T-helper 2 cell treated with Interferon-gamma antibody and Interleukin-4, amounts not matched to agents 5 μg/mL and 100 μg/mL, for 36 hours (primary cell): ENCODE measurements at regions not wholly inside any gene's neighbourhood (a gene's known extent, or its start where the extent isn't known, plus 50 kb on each side); places are given as distances from the start of the nearest gene placed in this dataset.

ENCODE experiments used
- DNase-seq: peaks from one replicate; pipeline ENCODE4 v3.0.0; 2021; ENCODE audit warnings: low spot score
- H3K27ac Mint-ChIP-seq: one replicate; pipeline ENCODE4 v1.8.0; 2021; ENCODE audit warnings: mild to moderate bottlenecking, mixed read lengths
- H3K27me3 Mint-ChIP-seq: one replicate; pipeline ENCODE4 v1.8.0; 2021; ENCODE audit warnings: low read depth, mixed read lengths
- H3K36me3 Mint-ChIP-seq: one replicate; pipeline ENCODE4 v1.8.0; 2021; ENCODE audit warnings: low read depth, mixed read lengths
- H3K4me1 Mint-ChIP-seq: one replicate; pipeline ENCODE4 v1.8.0; 2021; ENCODE audit warnings: low read depth, mixed read lengths
- H3K4me3 Mint-ChIP-seq: one replicate; pipeline ENCODE4 v1.8.0; 2022; ENCODE audit warnings: mild to moderate bottlenecking, moderate library complexity, mixed read lengths
- H3K9me3 Mint-ChIP-seq: one replicate; pipeline ENCODE4 v1.8.0; 2021; ENCODE audit warnings: mixed read lengths

- Mint-ChIP-seq H3K36me3 (no peaks in the 10 kb centered on the region), H3K27ac (no peak overlapping the region), H3K4me3 (no peak overlapping the region), H3K4me1 (no peaks in the 10 kb centered on the region), H3K27me3 (no peaks in the 10 kb centered on the region), H3K9me3 (peaks cover 10% of the 10 kb centered on the region)
- DNase-seq: no peak
Measured at GRCh38 chr19:30273184-30273583, 99.0 kb upstream of the ZNF536 start.

DNA sequence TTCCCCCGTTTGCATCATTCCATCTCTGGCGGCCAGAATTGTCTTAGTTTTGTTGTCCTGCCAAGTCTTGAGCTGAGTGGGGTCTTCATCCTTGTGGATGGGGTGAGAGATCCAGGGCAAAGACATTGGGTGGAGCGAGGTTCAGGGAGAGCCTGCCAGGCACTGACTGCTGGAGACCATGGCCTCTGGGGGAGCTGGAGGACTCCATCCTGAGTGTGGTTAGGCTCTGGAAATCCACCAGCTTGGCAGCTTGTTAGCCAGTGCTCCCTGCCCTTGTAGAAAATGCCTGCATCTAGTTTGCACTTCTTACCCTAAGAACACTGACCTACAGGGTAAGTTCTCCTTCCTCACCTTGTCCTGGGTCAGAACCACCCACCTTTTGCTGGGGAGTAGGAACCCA lies 97.2 kb upstream of the ZNF536 start:
- no peaks in the 10 kb centered on the region for H3K4me1 Mint-ChIP-seq
- DNase-seq: no peak
- H3K27ac Mint-ChIP-seq: no peak overlapping the region
- no peaks in the 10 kb centered on the region for H3K36me3 Mint-ChIP-seq
- H3K4me3 Mint-ChIP-seq: no peak overlapping the region
- no peaks in the 10 kb centered on the region for H3K27me3 Mint-ChIP-seq
- H3K9me3 Mint-ChIP-seq: peaks cover 10% of the 10 kb centered on the region

DNA sequence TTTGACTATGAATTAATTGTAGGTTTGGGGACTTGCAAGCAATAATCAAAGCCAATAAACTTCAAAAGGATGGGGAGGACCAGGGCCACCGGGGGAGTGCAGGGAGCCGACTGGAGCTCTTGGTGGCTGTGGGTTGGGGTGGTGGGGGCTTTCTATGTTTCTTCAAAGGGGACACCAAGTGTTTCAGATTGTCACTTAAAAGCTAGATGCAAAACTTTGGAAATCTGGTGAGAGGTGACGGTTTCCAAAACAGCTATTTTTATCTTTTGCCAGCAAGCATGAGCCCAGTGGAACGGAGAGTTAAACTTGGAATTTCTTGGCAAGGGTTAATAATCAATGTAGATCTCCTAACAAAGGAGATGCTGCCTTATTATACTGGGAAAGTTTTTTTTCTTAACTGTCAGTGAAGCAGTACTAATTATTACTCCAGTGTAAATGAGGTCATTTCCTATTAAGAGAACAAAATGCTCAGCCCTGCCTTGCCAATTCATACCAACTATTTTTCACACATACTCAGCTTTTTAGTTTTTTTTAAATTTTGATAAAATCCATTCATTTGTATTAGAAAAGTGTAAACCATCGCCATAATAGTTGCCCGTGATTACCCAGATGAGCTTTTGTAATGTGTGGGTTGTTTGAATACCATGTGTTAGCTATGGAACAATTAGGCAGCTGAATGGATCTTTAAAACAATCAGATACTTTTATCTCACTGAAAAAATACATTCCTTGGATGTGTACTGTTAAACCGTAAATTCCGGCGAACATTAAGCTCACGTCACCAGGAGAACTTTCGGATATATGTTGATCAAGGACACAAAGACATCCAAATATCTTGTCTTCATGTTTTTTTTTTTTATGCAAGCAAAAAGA lies 95.9 kb upstream of the ZNF536 start:
- no peak overlapping the region for H3K4me3 Mint-ChIP-seq
- no peaks in the 10 kb centered on the region for H3K4me1 Mint-ChIP-seq
- no peak for DNase-seq
- no peaks in the 10 kb centered on the region for H3K36me3 Mint-ChIP-seq
- peaks cover 10% of the 10 kb centered on the region for H3K9me3 Mint-ChIP-seq
- H3K27me3 Mint-ChIP-seq: no peaks in the 10 kb centered on the region
- no peak overlapping the region for H3K27ac Mint-ChIP-seq

DNA sequence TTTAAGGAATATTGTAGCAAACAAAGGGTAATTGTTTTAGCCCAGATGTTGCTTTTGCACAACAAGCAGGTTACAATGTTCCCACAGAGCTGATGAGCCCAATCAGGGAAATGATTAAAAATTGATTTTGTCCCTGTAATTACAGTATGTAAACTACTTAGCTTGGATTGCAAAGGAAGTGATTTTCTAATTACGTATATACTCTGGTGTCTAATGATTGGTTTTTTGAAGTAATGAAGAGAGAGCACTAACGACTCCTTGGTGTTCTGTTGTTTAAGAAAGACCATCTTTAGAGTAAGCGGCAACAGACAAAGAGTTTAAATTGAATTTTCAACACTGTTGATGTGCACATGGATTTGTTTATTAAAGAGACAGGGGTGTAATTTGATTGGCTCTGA lies 95.3 kb upstream of the ZNF536 start:
- Mint-ChIP-seq H3K27ac (no peak overlapping the region), H3K9me3 (peaks cover 10% of the 10 kb centered on the region), H3K4me3 (no peak overlapping the region), H3K27me3 (no peaks in the 10 kb centered on the region), H3K4me1 (no peaks in the 10 kb centered on the region), H3K36me3 (no peaks in the 10 kb centered on the region)
- no peak for DNase-seq

DNA sequence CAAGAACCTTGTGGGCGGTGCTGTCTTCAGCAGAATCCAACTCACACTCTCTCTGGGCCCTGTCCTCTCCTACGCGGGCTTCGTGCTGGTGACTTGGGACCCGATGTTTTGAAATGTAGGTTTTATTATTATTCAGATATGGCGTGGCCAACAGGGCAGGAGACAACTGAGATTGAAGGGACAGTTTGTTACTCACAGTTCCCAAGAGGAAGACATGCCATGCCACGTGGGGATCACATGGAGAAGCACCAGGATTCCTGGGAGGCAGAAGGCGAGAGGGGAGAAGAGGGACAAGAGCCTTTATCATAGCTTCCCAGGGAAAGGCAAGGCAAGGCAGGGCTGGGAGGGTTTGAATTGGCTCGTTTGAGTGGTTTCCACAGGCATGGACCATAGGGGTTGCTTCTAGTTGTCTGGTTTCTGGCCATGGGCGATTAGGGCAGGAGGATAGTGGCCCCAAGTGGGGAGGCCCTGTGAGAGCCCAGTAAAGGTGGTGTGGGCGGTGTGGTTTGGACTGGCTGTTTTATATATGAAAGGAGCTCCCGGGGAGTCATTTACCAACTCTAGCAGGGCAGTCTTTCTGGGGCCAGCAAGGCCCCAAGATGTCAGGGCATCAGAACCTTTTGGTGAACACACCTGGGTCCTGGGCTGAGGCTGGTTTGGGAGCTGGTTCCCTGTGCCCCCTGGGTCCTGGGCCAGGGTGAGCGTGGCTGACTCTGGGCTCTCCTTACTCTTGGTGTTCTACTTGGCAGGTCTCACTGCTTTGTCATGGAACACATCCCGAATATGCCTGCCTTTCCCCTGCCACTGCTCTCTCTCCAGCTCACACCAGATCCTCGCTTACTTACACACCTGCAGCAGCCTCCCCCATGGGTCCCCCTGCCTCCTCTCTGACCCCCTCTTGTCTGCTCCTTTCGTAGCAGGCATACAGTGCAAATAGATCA lies 94.0 kb upstream of the ZNF536 start:
- no peaks in the 10 kb centered on the region for H3K4me1 Mint-ChIP-seq
- no peak overlapping the region for H3K4me3 Mint-ChIP-seq
- DNase-seq: no peak
- H3K27ac Mint-ChIP-seq: no peak overlapping the region
- peaks cover 5% of the 10 kb centered on the region for H3K9me3 Mint-ChIP-seq
- no peaks in the 10 kb centered on the region for H3K36me3 Mint-ChIP-seq
- H3K27me3 Mint-ChIP-seq: no peaks in the 10 kb centered on the region

DNA sequence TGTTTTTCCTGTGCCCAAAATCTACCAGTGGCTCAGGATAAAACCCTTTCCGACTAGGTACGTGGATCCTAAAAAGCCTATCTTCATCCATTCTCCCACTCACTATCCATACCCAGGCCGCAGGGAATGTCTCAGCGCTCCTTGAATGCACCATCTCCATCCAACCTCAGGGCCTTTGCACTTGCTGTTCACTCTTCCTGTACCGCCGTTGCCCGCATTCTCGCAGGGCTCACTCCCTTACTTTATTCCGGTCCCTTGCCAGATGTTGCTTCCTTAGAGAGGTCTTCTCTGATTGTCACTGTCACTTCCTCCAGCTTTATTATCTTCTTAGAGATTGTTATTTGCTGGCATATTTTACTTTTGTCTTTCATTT lies 93.3 kb upstream of the ZNF536 start:
- no peak overlapping the region for H3K4me3 Mint-ChIP-seq
- H3K27me3 Mint-ChIP-seq: no peaks in the 10 kb centered on the region
- H3K36me3 Mint-ChIP-seq: no peaks in the 10 kb centered on the region
- H3K27ac Mint-ChIP-seq: no peak overlapping the region
- H3K4me1 Mint-ChIP-seq: no peaks in the 10 kb centered on the region
- H3K9me3 Mint-ChIP-seq: no peaks in the 10 kb centered on the region
- no peak for DNase-seq

DNA sequence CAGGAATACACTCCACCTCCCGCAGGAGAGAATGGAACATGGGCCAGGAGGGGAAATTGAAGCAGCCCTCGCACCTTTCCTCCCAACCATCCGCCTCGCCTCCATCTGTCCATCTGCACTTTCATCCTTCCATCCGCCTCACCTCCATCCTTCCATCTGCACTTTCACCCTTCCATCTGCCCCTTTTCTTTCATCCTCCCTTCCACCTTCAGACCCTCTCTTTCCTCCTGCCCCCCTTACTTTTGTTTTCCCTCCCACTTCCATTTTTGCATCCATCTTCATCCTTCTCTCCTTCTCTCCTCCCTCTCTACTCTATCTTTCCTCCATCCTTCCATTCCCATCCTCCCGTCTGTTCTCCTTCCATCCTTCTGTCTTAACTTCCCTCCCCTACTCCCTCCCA lies 92.2 kb upstream of the ZNF536 start:
- Mint-ChIP-seq H3K36me3 (no peaks in the 10 kb centered on the region), H3K27ac (no peak overlapping the region), H3K4me3 (no peak overlapping the region), H3K4me1 (no peaks in the 10 kb centered on the region), H3K27me3 (no peaks in the 10 kb centered on the region), H3K9me3 (no peaks in the 10 kb centered on the region)
- no peak for DNase-seq

GRCh38 chr19:30281906-30282305 lies 90.3 kb upstream of the ZNF536 start:
- no peaks in the 10 kb centered on the region for H3K4me1 Mint-ChIP-seq
- no peak overlapping the region for H3K4me3 Mint-ChIP-seq
- no peaks in the 10 kb centered on the region for H3K27me3 Mint-ChIP-seq
- no peak for DNase-seq
- no peaks in the 10 kb centered on the region for H3K9me3 Mint-ChIP-seq
- no peaks in the 10 kb centered on the region for H3K36me3 Mint-ChIP-seq
- no peak overlapping the region for H3K27ac Mint-ChIP-seq

- H3K27ac Mint-ChIP-seq: no peak overlapping the region
- no peaks in the 10 kb centered on the region for H3K9me3 Mint-ChIP-seq
- no peaks in the 10 kb centered on the region for H3K27me3 Mint-ChIP-seq
- no peak overlapping the region for H3K4me3 Mint-ChIP-seq
- H3K36me3 Mint-ChIP-seq: no peaks in the 10 kb centered on the region
- no peaks in the 10 kb centered on the region for H3K4me1 Mint-ChIP-seq
- no peak for DNase-seq
Measured at GRCh38 chr19:30283556-30283955, 88.6 kb upstream of the ZNF536 start.

GRCh38 chr19:30284209-30284608 lies 88.0 kb upstream of the ZNF536 start:
- H3K9me3 Mint-ChIP-seq: no peaks in the 10 kb centered on the region
- no peak overlapping the region for H3K4me3 Mint-ChIP-seq
- H3K27me3 Mint-ChIP-seq: no peaks in the 10 kb centered on the region
- DNase-seq: no peak
- H3K27ac Mint-ChIP-seq: no peak overlapping the region
- no peaks in the 10 kb centered on the region for H3K4me1 Mint-ChIP-seq
- no peaks in the 10 kb centered on the region for H3K36me3 Mint-ChIP-seq

DNA sequence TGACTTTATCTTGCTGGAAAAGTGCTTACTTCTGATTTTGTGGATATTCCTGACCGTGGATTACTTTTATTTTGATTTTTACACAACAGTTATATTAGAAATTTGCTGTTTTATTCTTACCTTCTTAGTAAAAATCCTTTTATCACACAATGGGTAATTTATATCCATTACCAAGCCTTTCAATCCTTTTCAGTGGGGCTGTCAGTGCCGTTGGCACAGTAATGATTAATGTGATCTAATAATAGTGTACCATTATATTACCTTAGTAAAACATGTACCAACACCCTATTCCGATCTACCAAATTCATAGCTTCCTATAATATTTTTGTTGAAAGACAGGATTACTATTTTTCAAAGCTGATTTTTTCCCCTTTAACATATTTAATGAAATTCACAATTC lies 87.3 kb upstream of the ZNF536 start:
- no peak for DNase-seq
- no peaks in the 10 kb centered on the region for H3K4me1 Mint-ChIP-seq
- H3K36me3 Mint-ChIP-seq: no peaks in the 10 kb centered on the region
- no peaks in the 10 kb centered on the region for H3K9me3 Mint-ChIP-seq
- H3K27ac Mint-ChIP-seq: no peak overlapping the region
- no peaks in the 10 kb centered on the region for H3K27me3 Mint-ChIP-seq
- H3K4me3 Mint-ChIP-seq: no peak overlapping the region

GRCh38 chr19:30286378-30286777 lies 85.8 kb upstream of the ZNF536 start:
- Mint-ChIP-seq H3K4me3 (no peak overlapping the region), H3K4me1 (no peaks in the 10 kb centered on the region), H3K27me3 (no peaks in the 10 kb centered on the region)

DNA sequence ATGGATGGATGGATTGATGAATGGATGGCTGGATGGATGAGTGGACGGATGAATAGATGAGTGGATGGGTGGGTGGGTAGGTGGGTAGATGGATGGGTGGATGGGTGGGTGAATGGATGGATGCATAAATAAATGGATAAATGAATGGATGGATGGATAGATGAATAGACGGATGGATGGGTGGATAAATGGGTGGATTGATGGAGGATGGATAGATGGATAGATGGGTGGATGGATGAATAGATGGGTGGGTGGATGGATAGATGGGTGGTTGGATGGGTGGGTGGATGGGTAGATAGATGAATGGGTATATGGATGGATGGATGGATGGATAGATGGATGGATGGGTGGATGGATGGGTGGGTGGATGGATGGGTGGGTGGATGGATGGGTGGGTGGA lies 84.9 kb upstream of the ZNF536 start:
- Mint-ChIP-seq H3K27ac (no peak overlapping the region), H3K4me3 (no peak overlapping the region)

More at GRCh38 chr19:30286378-30286777, 85.8 kb upstream of the ZNF536 start:
- Mint-ChIP-seq H3K27ac (no peak overlapping the region), H3K9me3 (no peaks in the 10 kb centered on the region), H3K36me3 (no peaks in the 10 kb centered on the region)
- no peak for DNase-seq

DNA sequence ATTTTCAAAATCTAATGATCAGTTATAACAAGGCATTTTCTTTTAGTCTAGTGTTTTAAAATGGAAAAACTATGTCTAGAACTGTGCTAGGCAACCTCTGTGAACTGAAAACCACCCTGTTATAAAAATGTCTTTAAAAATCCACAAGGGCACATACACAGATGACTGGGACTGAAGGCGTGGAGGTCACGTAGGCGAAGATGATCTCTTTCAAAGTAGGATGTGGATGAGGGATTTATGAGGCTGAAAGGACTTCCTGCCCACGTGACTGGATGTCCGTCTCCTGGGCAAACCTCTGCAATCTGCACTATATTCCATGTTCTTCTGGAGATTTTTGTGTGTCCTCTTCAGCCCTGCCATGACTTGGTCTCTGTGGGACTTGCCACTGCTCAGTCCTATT lies 84.2 kb upstream of the ZNF536 start:
- DNase-seq: no peak
- no peak overlapping the region for H3K27ac Mint-ChIP-seq
- H3K4me1 Mint-ChIP-seq: no peaks in the 10 kb centered on the region
- H3K27me3 Mint-ChIP-seq: no peaks in the 10 kb centered on the region
- no peaks in the 10 kb centered on the region for H3K36me3 Mint-ChIP-seq
- no peaks in the 10 kb centered on the region for H3K9me3 Mint-ChIP-seq
- no peak overlapping the region for H3K4me3 Mint-ChIP-seq

More for the DNA sequence above, 84.9 kb upstream of the ZNF536 start:
- Mint-ChIP-seq H3K36me3 (no peaks in the 10 kb centered on the region), H3K27me3 (no peaks in the 10 kb centered on the region), H3K9me3 (no peaks in the 10 kb centered on the region), H3K4me1 (no peaks in the 10 kb centered on the region)
- no peak for DNase-seq
